Embryonic facial prominence (tissue), 1 donor: ENCODE measurements at regions not wholly inside any gene's neighbourhood (a gene's known extent, or its start where the extent isn't known, plus 50 kb on each side); places are given as distances from the start of the nearest gene placed in this dataset.

Experiments used
- DNase-seq: peaks from one replicate; pipeline ENCODE4 v3.0.0-alpha.2; 2016; ENCODE audit errors: extremely low spot score

DNA sequence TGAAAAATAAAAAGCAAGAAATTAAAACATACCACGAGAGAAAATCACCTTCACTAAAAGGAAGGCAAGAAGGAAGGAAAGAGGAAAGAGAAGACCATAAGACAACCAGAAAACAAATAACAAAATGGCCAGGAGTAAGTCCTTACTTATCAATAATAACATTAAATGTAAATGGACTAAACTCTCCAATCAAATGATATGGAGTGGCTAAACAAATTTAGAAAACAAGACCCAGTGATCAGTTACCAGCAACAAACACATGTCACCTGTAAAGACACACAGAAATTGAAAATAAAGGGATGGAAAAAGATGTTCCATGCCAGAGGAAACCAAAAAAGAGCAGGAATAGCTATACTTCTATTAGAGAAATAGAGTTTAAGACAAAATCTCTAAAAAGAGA is 85.0 kb upstream of the SLC38A4 start:
- no peak for DNase-seq

DNA sequence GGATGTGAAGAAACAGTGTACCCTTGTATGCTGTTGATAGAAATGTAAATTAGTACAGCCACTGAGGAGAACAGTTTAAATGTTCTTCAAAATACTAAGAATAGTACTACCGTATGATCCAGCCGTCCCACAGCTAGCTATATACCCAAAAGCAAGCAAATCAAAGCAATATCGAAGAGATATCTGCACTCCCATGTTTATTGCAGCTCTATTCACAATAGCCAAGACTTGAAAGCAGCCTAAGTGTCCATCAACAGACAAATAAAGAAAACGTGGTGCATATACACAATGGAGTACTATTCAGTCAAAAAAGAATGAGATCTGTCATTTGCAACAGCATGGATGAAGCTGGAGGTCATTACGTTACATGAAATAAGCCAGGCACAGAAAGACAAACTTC is 88.5 kb upstream of the SLC38A4 start:
- no peak for DNase-seq

DNA sequence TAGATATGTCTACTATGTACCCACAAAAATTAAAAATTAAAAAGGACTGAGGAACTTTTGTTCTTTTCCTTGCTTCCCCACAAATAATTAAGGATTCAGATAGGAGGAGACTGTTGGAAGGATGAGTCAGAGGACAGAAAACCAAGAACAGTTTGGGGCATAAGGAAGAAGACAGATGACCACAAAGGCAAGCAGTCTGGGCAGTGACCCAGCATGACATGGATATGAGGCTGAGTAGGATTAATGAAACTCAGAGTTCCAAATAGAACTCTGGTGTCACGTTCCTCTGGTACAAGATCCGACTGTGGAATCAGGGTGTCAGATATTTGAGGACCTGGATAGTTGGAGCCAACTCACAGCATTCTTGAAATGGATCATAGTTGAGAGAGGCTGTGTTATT is 89.3 kb upstream of the SLC38A4 start:
- no peak for DNase-seq

DNA sequence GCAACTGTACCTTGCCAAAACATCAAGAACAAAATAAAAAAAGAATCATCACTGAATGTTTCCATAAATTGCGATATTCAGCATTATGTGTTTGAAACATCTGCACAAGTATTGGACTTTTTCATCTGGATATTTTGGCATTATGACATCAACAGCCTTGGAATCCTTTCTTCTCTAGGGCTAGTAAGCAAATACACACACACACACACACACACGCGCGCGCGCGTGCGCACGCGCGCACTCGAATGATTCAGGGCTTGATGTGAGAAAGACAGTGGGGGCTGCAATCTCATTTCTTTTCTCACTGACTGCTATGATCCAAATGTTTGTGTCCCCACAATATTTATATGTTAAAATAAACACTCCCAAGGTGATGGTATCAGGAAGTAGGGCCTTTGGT is 90.0 kb upstream of the SLC38A4 start:
- DNase-seq = no peak

DNA sequence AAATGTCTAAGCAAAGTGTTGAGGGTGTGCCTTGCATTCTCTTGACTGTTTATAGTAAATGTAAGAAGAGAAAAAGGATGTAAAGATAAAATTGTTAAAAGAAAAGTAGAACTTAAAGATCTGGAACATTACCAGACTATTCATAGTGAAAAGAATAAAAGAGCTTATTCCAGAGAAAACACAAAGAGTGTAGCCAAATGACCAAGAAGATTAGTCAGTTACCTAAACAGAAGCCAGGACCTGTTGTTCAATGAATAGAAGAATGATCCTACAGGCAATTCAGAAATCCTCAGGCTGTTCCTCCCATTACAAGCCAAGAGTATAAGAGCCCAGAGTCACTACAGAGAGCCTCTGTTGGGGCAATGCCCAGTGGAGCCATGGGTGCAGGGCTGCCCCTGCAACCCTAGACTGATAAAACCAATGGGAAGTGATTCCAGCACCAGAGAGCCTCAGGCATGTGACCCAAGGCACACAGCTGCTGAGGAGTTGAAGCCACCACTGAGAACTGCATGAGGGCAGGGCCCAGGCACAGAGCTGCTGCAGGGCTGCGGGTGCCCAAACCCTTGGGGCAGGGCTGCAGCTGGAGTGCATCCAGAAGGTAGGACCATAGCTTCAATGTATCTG is 91.1 kb upstream of the SLC38A4 start:
- DNase-seq = no peak

DNA sequence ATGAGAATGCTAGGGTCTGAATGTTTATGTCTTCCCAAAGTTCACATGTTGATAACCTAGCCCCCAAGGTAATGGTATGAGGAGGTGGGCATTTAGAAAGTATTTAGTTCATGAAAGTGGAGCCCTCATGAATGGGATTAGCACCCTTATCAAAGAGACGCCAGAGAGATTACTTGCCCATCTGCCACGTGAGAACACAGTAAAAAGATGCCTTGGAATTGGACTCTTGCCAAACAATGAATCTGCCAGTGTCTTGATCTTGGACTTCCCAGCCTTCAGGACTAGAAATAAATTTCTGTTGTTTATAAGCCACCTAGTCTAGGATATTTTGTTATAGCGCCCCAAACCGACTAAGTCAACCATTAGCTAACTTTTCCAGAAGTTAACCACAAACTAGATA is 92.0 kb upstream of the SLC38A4 start:
- DNase-seq = no peak

DNA sequence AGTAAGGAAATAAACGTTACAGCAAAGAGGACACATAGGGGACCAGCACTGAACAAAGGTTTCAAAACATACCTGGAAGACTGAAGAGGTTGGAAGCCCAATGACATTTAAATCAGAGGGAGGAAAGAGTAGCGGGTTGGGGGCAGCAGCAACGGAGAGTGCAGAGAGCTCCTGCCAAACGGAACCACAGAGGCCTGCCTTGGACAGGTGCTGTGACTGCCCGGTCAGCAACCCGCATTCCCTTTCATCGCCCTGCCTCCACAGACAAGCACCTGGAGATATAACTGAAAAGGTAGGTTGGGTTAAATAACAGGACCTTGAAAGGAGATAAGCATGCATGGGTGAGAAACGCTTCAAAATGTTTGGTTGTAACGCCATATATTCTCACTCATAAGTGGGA is 92.8 kb upstream of the SLC38A4 start:
- DNase-seq = no peak

DNA sequence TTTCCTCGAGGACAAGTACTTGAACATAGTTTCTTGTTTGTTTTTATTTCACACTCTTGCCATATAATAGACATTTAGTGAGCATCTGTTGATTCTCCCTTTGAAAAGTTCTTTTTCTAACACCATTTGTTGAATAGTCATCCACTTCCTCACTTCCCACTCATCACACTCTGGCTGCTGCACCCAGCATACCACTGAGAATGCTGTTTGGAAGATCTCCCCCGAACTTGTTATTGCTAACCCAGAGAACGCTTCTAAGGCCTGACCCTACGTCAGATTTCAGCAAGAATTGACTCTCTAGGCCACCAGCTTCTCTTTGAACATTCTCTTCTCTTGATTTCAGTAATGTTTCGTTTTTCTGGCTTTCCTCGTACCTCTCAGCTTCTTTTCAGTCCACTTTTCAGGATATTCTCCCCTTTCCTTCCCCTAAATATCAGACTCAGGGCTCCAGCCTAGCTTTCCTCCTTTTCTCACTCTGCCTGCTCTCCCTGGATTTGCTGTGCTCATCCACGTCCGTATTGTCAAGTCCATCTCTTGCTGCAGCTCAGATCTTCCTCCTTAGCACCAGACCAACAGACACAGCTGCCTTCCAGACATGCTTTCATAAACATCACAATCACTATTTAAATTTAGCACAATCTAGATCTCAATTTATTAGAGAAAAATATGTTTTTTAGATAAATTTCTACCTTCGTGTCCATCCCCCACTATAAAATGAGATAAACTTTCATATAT is 94.0 kb upstream of the SLC38A4 start:
- no peak for DNase-seq

DNA sequence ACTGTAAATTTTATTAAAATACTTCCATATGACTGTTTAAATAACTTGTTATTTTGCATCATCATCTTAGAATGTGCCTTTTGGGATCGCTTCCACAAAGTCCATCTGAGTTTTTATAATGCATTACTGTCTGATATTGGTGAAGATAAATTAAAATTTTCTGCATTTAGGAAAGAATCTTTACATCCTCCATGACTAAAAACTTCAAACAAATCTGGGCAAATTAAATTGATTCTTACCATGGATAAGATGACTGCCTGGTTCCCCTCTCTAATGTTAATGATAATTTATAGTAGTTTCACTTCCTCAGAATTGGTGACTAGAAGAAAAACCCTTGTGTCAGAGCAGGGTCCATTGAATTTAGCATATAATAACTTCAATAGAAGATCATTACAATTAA is 94.7 kb upstream of the SLC38A4 start:
- DNase-seq = no peak

DNA sequence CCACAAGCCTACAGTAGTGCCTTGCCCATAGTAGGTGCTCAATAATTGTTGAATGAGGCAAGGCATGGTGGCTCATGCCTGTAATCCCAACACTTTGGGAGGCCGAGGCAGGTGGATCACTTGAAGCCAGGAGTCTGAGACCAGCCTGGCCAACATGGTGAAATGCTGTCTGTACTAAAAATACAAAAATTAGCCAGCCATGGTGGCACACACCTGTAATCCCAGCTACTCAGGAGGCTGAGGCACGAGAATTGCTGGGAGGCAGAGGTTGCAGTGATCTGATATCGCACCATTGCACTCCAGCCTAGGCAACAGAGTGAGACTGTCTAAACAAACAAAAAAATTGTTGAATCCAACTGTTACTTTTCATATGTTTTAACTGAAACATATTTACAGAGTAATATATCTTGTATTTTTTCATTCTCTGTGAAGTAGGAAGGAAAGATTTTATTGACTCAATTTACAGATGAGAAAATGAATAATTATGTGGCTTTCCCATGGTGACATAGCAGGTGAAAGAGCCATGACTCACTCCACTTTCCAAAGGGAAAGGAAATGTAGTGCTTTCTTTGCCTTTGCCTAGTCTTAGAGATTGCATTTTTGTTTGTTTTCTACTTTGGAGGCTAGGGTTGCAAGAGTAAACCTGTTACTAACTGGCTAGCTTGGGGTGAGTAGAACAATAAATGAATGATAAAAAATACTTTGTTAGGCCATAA is 95.4 kb upstream of the SLC38A4 start:
- DNase-seq = no peak

DNA sequence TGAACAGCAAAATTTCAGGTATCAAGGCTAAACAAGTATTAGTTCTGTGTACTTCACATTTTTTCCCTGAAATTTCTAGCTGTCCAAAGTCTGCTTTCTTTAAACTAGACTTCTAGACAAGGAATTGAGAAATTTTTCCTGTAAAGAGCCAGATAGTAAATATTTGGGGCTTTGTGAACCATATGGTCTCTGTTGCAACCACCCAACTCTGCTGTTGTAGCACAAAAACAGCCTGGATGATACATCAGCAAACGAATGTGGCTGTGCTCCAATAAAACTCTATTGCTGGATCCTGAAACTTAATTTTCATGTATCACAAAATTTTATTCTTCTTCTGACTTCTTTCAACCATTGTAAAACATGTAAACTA is 96.0 kb upstream of the SLC38A4 start:
- no peak for DNase-seq

DNA sequence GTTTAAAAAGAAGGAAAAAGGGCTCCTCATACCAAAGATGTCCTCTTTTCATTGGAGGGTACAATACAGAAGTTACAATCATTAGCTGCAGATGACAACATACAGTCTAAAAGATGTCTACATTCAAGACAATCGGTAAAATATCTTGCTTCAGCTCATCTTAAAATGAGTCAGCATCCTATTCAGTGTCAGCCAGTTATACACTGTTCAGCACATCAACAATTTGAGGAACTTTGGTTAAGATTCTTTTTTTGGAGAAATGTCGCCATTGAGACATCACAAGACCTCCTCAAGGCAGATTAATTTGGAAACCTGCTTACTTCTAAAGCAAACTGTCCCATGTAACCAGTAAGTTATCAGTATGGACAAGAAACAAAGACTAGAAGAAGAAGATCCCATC is 100.7 kb upstream of the SLC38A4 start:
- DNase-seq = no peak

DNA sequence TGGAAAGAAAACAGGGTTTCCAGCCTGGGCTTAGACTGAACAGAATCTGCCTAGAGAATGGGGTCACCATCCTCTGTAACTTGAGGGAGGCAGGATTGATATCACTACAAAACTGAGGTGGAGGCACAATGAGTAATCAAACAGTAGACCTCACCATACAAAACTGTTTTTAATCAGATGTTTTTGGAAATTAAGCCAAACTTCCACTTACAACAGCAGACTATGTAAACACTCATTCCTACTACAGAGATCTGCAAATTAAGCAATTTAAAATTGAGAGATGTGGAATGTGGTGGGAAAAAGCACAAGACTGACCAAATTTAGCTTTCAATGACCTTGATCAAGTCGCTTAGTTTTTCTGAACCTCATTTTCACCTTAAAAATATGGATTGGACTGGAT is 104.3 kb upstream of the SLC38A4 start:
- DNase-seq = no peak

DNA sequence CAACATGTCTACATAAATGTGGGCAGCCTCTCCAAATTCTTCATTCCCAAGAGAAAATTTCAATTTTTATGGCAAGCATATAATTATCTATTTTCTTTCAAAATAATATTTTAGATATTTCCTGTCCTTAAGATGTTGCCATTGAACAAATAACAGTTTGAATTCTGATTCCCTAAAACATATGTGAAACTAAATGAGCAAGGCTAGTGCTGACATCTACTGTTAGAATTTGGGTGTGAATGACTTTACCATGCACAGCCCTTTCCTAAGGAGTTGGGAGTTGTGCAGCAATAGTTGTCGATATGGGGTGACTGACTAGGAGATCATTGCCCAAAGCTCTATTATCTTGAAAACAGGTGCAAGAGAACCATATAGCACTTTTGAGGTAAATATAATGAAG is 108.2 kb upstream of the SLC38A4 start:
- peak; percentile 53 for DNase-seq

DNA sequence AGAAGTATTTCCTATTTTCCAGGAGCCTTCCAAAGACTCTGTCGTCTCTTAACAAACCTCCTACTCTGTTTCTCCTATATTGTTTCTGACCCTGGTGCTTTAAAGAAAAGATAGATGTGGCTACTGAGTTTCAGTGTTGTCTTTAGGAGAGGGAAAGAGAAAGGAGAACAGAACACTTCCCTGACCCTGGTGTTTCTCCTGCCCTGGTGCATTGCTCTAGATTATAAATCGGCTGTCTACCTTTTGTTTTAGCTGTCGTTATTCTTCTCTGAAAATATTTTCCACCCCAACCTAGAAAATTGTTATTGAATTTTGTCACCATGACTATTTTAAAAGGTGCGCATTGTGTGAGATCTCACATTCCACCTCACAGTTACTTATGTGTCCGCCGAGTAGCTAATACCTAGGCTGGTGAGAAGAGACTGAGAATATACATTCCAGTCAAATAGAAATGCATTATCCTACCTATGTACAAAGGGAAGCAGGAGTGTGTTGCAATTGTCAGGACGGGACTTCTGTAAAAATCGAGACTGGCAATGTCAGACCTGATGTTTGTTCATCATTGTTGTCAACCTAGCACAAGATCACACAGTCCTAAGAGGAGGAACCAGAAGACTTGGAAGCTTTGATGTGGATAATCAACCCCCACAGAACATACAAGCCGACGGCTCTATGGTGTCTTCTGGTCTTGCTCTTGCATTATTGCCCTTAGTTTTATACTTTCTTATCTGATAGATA is 108.7 kb upstream of the SLC38A4 start:
- no peak for DNase-seq

DNA sequence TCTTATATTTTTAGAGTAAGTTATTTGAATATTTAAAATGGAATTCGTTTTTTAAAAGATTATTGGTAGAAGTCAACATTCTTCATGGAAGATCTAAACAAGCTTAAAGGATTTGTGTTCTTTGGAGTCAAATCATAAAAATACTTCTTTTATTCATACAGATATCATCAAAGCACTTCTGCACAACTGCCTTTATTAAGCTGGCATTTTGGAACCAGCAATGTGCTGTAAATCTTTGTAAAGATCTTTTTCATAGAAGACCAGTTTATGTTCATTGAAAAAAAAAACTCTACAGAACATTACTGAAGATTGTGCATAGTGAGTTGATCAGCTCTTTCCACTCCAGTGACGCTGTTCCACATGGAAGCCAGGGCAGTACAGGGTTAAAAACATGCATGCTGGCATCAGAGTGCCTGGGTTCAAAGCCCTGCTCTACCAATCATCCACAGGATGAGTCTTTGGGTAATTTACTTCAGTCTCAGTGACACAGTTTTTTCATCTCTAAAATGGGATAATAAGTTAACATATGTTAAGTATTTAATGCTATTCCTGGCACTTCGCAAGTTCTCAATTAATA is 109.6 kb upstream of the SLC38A4 start:
- no peak for DNase-seq

DNA sequence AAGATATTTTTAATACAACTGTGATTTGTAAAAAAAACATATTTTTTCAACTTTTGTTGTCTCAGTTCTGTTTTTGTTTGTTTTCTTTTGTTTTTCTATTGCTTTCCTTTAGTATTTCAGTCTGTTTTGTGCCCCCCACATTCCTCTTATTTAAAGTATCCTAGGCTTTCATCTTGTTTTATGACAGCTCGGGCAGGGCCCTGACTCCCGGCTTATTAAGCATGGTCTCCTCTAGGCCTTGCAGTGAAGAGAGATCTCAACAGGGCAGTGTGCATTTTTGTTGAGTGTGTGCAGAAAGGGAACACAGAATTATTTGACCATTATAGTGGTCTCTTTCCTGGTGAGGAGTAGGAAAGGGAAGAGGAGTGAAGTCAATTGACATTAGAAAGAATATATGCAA is 110.2 kb upstream of the SLC38A4 start:
- DNase-seq = no peak

DNA sequence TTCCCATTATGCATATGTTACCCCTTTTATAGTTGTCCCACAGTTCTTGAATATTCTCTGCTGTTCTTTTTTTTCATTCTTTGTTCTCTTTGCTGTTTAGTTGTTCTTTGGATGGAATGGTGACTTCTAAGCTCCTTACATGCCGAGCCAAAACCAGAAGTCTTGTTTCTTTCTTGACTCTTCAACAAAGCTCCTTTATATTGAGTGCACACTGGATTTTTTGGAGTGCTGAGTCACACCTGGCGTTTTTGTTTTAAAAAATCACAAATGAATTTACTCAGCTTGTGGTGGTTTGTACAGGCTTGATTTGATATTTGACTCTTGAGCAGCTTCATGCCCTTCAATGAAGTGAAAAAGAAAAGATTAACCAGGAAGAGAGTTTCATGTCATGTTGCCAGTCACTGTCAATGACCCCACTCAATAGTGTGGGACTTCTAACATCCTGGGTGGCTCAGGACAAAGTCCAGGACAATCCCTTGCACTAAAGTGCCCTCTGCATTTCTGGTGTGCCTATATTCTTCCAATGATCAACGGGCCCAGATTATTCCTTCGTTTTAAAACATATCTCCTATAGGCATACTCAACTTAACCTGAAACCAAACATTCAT is 112.4 kb upstream of the SLC38A4 start:
- DNase-seq = no peak

DNA sequence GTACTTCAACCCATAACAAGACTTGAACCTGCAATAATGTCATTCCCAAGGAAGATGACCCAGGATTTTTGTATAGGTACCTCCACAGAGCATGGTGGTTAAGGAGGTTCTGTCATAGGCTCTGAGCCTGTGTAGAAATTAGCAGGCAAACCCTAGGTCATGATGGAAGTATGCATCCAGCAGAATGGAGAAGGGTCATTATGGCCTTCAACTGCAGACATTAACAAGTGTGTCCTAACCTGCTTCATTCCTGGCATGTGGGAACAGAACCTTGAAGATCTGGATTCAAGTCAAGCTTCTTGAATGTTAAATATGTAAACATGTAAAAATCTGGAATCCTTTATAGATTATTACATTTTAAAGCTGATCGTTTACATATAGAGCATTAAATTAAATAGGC is 116.2 kb upstream of the SLC38A4 start:
- no peak for DNase-seq

DNA sequence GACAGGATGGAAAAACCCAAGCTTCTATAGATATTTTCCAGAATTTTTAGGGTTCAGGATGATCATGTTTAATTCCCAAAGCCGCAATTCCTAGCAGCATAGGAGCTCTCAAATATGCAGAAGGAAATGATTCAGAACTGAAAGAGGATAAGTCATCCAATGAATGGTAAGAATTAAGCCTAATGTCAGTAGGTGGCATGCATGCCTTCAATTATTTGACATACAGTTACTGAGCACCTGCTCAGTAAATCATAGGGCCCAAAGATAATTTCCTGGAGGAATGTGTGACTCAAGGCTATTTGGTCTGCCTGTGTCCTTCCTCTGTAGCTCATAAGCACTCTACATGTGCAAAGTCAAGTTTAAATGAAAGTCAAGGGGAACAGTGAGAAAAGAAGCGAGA is 116.8 kb upstream of the SLC38A4 start:
- DNase-seq = no peak

DNA sequence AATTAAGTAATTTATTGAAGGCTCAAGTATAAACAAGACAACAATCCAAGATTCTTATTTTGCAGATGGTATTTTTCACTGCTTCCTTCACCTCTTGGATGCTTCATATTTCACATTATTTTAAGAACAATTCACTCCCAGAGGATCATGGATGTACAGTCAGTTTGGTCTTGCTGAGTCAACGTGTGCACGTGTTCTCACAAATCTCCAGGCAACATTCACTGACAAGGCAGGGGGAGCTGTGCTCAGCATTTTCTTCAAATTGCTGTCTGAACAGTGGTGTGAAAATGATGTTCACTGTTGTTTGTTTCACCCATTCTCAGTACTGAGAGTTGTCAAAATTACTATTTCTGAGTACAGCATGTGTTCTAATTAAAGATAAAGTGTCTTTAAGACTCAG is 118.3 kb upstream of the SLC38A4 start:
- no peak for DNase-seq

DNA sequence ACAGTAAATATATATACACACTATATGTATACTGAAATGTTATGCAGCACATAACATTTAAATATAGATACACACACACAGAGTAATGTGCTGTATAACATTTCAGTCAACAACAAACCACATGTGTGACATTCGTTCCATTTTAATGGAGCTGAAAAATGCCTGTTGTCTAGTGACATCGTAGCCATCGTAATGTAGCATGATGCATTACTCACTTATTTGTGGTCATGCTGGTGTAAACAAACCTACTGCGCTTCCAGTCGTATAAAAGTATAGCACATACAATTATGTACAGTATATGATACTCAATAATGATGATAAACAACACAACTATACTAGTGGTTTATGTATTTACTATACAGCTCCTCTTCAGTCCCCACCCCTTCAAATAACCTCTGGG is 119.0 kb upstream of the SLC38A4 start:
- DNase-seq = no peak
